SK-N-SH (cell line): ENCODE measurements at regions not wholly inside any gene's neighbourhood (a gene's known extent, or its start where the extent isn't known, plus 50 kb on each side); places are given as distances from the start of the nearest gene placed in this dataset.
"Not testable (repeated sequence)": the region's sequence is repeated elsewhere in the genome, so short reads cannot be mapped to it uniquely, and the experiment has no call there.

Source experiments
- CTCF ChIA-PET: fragments of 300-600, 350-600 bp; formaldehyde crosslinking; extraction: SDS; loops from one replicate; lab custom pipeline; 2021; lab: Yijun Ruan, JAX
- POLR2A ChIA-PET: fragments of 350-600 bp; sonication (Branson Sonifier 250); formaldehyde crosslinking; extraction: SDS; loops from one replicate; lab custom pipeline; 2020; ENCODE audit warnings: antibody characterized with exemption, inconsistent platforms; lab: Yijun Ruan, JAX
- DNase-seq: peaks from one replicate; pipeline ENCODE4 v3.0.0; 2012
- H2AFZ ChIP-seq: fragments of 200-600 bp; sonication (generic); 2 replicates; pipeline ENCODE4 v1.8.1; 2016; ENCODE audit warnings: antibody characterized with exemption, mild to moderate bottlenecking, low read depth
- H3F3A ChIP-seq: fragments of 200-600 bp; sonication (generic); replicated peaks from 2 replicates; pipeline ENCODE3; 2016; ENCODE audit warnings: antibody characterized with exemption, mild to moderate bottlenecking; ENCODE audit not compliant: insufficient read depth
- H3K27ac ChIP-seq, 2 experiments: fragments of 200-500 bp in 1 of 2; fragments of 200-600 bp in 1 of 2; sonication (Bioruptor generic) in 1 of 2; sonication (generic), shearing (Covaris generic) in 1 of 2; 2 replicates each; pipeline versions ENCODE4 v1.5.1 to v1.6.1; 2014 to 2016; ENCODE audit warnings: low read depth in 2 of 2, inconsistent platforms in 1 of 2, low read length in 1 of 2, mild to moderate bottlenecking in 1 of 2, mixed read lengths in 1 of 2
- H3K27me3 ChIP-seq: fragments of 200-600 bp; sonication (generic), shearing (Covaris generic); 2 replicates; pipeline ENCODE4 v1.6.1; 2016; ENCODE audit warnings: mixed run types; ENCODE audit not compliant: insufficient read depth
- H3K36me3 ChIP-seq, 2 experiments: fragments of 200-500 bp in 1 of 2; fragments of 200-600 bp in 1 of 2; sonication (Bioruptor generic) in 1 of 2; sonication (generic) in 1 of 2; replicated peaks in 1 of 2; 2 replicates each; pipeline versions ENCODE3 to v1.5.1; 2014 to 2016; ENCODE audit warnings: low read length in 1 of 2, mild to moderate bottlenecking in 1 of 2; ENCODE audit not compliant: insufficient read depth in 2 of 2, control insufficient read depth in 1 of 2
- H3K4me1 ChIP-seq, 2 experiments: fragments of 200-500 bp in 1 of 2; fragments of 200-600 bp in 1 of 2; sonication (Bioruptor generic) in 1 of 2; sonication (generic), shearing (Covaris generic) in 1 of 2; 2 replicates each; pipeline versions ENCODE4 v1.5.1 to v1.6.1; 2014 to 2016; ENCODE audit warnings: low read depth in 1 of 2, low read length in 1 of 2, mixed run types in 1 of 2; ENCODE audit not compliant: insufficient read depth in 2 of 2, control insufficient read depth in 1 of 2
- H3K4me2 ChIP-seq: fragments of 200-600 bp; sonication (generic), shearing (Covaris generic); 2 replicates; pipeline ENCODE4 v1.6.1; 2017; ENCODE audit warnings: mixed run types
- H3K4me3 ChIP-seq, 2 experiments: fragments of 200-500 bp in 1 of 2; fragments of 200-600 bp in 1 of 2; sonication (Bioruptor generic) in 1 of 2; sonication (generic), shearing (Covaris generic) in 1 of 2; 2 replicates each; pipeline versions ENCODE4 v1.5.1 to v1.8.1; 2014 to 2016; ENCODE audit warnings: low read depth in 2 of 2, inconsistent platforms in 1 of 2, low read length in 1 of 2, mild to moderate bottlenecking in 1 of 2, mixed read lengths in 1 of 2, moderate library complexity in 1 of 2
- H3K79me2 ChIP-seq: fragments of 200-600 bp; sonication (generic); 2 replicates; pipeline ENCODE4 v1.8.1; 2017; ENCODE audit warnings: mild to moderate bottlenecking; ENCODE audit not compliant: insufficient read depth
- H3K9ac ChIP-seq: fragments of 200-600 bp; sonication (generic); 2 replicates; pipeline ENCODE4 v1.6.1; 2017; ENCODE audit warnings: mixed run types
- H3K9me2 ChIP-seq: fragments of 200-600 bp; sonication (generic); 2 replicates; pipeline ENCODE4 v1.6.1; 2017; ENCODE audit warnings: mixed run types
- H3K9me3 ChIP-seq: fragments of 200-600 bp; sonication (generic); 2 replicates; pipeline ENCODE4 v1.6.1; 2017; ENCODE audit warnings: mixed run types, mild to moderate bottlenecking, moderate library complexity
- H4K20me1 ChIP-seq: fragments of 200-600 bp; sonication (generic); 2 replicates; pipeline ENCODE4 v1.6.1; 2017; ENCODE audit warnings: mild to moderate bottlenecking, mixed run types; ENCODE audit not compliant: insufficient read depth
- EZH2phosphoT487 ChIP-seq: fragments of 200-600 bp; sonication (generic); IDR thresholded peaks from 2 replicates; pipeline ENCODE4 v1.6.1; 2017; ENCODE audit warnings: low read depth, mixed run types, mild to moderate bottlenecking, antibody characterized with exemption, moderate library complexity, borderline replicate concordance
- FOSL2 ChIP-seq: IDR thresholded peaks from 2 replicates; pipeline ENCODE4 v1.4.0; 2012; ENCODE audit warnings: low read depth, mild to moderate bottlenecking, moderate library complexity, borderline replicate concordance
- FOXJ3 ChIP-seq: sonication (generic); formaldehyde crosslinking; IDR thresholded peaks from 2 replicates; pipeline ENCODE4 v1.5.1; 2020; ENCODE audit warnings: mild to moderate bottlenecking, missing genetic modification reagents
- FOXM1 ChIP-seq: IDR thresholded peaks from 2 replicates; pipeline ENCODE4 v1.4.0; 2012; ENCODE audit warnings: low read depth, mild to moderate bottlenecking
- GABPA ChIP-seq: IDR thresholded peaks from 2 replicates; pipeline ENCODE4 v1.4.0; 2012; ENCODE audit warnings: low read depth, mild to moderate bottlenecking
- GATA2 ChIP-seq: sonication (generic); formaldehyde crosslinking; IDR thresholded peaks from 2 replicates; pipeline ENCODE4 v1.5.0; 2020; ENCODE audit warnings: mild to moderate bottlenecking, missing genetic modification reagents
- IRF3 ChIP-seq: fragments of 150-350 bp; IDR thresholded peaks from 2 replicates; pipeline ENCODE4 v1.6.1; 2016; ENCODE audit warnings: mild to moderate bottlenecking, low read depth, low read length
- MAX ChIP-seq: IDR thresholded peaks from 2 replicates; pipeline ENCODE4 v1.4.0; 2012; ENCODE audit warnings: low read depth
- MEF2A ChIP-seq: IDR thresholded peaks from 2 replicates; pipeline ENCODE4 v1.4.0; 2012; ENCODE audit warnings: low read depth, borderline replicate concordance
- MXI1 ChIP-seq: IDR thresholded peaks from 2 replicates; pipeline ENCODE4 v1.6.1; 2012; ENCODE audit warnings: mild to moderate bottlenecking, low read depth, low read length, improper control_type of control experiment
- RCOR1 ChIP-seq: fragments of 150-350 bp; IDR thresholded peaks from 2 replicates; pipeline ENCODE4 v1.6.1; 2017; ENCODE audit warnings: antibody characterized with exemption, low read length
- TAF1 ChIP-seq: IDR thresholded peaks from 2 replicates; pipeline ENCODE4 v1.6.1; 2012; ENCODE audit warnings: low read depth, mild to moderate bottlenecking, low read length, moderate library complexity, borderline replicate concordance
- TCF12 ChIP-seq: IDR thresholded peaks from 2 replicates; pipeline ENCODE4 v1.4.0; 2012
- USF1 ChIP-seq: IDR thresholded peaks from 2 replicates; pipeline ENCODE4 v1.4.0; 2012; ENCODE audit warnings: low read depth, borderline replicate concordance
- USF2 ChIP-seq: fragments of 150-350 bp; IDR thresholded peaks from 2 replicates; pipeline ENCODE4 v1.6.1; 2017; ENCODE audit warnings: antibody characterized with exemption, low read length, low read depth, borderline replicate concordance
- whole genome bisulfite sequencing: methylation state at CpG from one replicate; pipeline ENCODE4 v1.1.6; 2017; ENCODE audit warnings: low lambda C conversion rate; 5-methylcytosine and 5-hydroxymethylcytosine counted together

DNA sequence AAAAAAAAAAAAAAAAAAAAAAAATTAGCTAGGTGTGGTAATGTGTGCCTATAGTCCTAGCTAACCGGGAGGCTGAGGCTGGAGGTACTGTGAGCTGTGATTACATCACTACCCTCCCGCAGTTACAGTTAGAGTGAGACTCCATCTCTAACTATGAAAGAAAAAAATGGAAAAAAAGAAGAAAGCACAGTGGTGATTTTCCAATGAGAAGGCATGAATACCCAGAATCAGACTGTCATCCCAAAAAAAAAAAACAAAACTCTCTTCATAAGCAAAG, 269.9 kb upstream of the MKLN1 start:
- H3K4me2 ChIP-seq, result no peak overlapping the region
- peaks cover 42% of the 10 kb centered on the region for H3K79me2 ChIP-seq
- CTCF ChIA-PET, result interaction anchor here (1.0 to 10.9 kb wide), 4 partner anchors 11 to 79 kb away, joined by 3 to 74 read pairs (median 38); no protein-coding TSS in a partner anchor
- no peak overlapping the region for H3K27ac ChIP-seq
- peaks cover 0 to 17% of the 10 kb centered on the region in 2 experiments for H3K36me3 ChIP-seq
- peaks cover 7% of the 10 kb centered on the region; the same call in 1 of the 2 replicates for H4K20me1 ChIP-seq
- DNase-seq, result no peak
- no peaks in the 10 kb centered on the region; a peak in 1 of 4 replicates for H3K4me1 ChIP-seq
- 0 out of 2 replicates have a peak, but pooled peaks cover 2% of the 10 kb centered on the region for H3K9me3 ChIP-seq
- peaks cover 2% of the 10 kb centered on the region for H3F3A ChIP-seq
- no peak overlapping the region for H3K4me3 ChIP-seq
- H3K9me2 ChIP-seq, result peaks cover 2% of the 10 kb centered on the region; the same call in 1 of the 2 replicates
- no peaks in the 10 kb centered on the region for H3K27me3 ChIP-seq
- TF ChIP-seq RCOR1 (no peak), USF1 (no peak), MEF2A (no peak), IRF3 (no peak), EZH2phosphoT487 (no peak), TAF1 (no peak), TCF12 (no peak), GATA2 (CRISPR knock-in tag) (no peak), FOXM1 (no peak), MXI1 (no peak), MAX (no peak), FOSL2 (no peak), USF2 (no peak), GABPA (no peak), FOXJ3 (CRISPR knock-in tag) (no peak)
- WGBS, result 40% methylated on average over 2 of the region's 2 CpGs
- no peak overlapping the region for H3K9ac ChIP-seq
- no peak overlapping the region for H2AFZ ChIP-seq
- POLR2A ChIA-PET, result no interaction called here

GRCh38 chr7:131058561-131059288, 269.0 kb upstream of the MKLN1 start:
- H3K9ac ChIP-seq, H3K27me3 ChIP-seq, H3K27ac ChIP-seq, DNase-seq, H3K9me2 ChIP-seq, H3K9me3 ChIP-seq, H3K4me1 ChIP-seq, H3K4me2 ChIP-seq, H3K4me3 ChIP-seq, POLR2A ChIA-PET, H3F3A ChIP-seq, H2AFZ ChIP-seq: not testable (repeated sequence)
- H3K79me2 ChIP-seq, result peaks cover 50% of the 10 kb centered on the region
- H3K36me3 ChIP-seq, result peaks cover 0 to 20% of the 10 kb centered on the region in 2 experiments
- peaks cover 12% of the 10 kb centered on the region; the same call in 1 of the 2 replicates for H4K20me1 ChIP-seq
- 86% methylated on average over 8 of the region's 36 CpGs for WGBS
- CTCF ChIA-PET, result interaction anchor here (0.6 to 10.9 kb wide), 5 partner anchors 10 to 176 kb away, joined by 3 to 74 read pairs (median 8); no protein-coding TSS in a partner anchor

- H3K27me3 ChIP-seq, H3K4me2 ChIP-seq, POLR2A ChIA-PET, H3K9me2 ChIP-seq, H3F3A ChIP-seq, H3K9ac ChIP-seq, H3K27ac ChIP-seq, H3K9me3 ChIP-seq, H3K4me3 ChIP-seq, H3K4me1 ChIP-seq, H2AFZ ChIP-seq, DNase-seq: not testable (repeated sequence)
- Histone ChIP-seq H3K36me3 (peaks cover under 1 to 24% of the 10 kb centered on the region in 2 experiments), H3K79me2 (peaks cover 53% of the 10 kb centered on the region), H4K20me1 (peaks cover 12% of the 10 kb centered on the region; the same call in 1 of the 2 replicates)
- CTCF ChIA-PET, result interaction anchor here (1.7 to 10.9 kb wide), 4 partner anchors 10 to 163 kb away, joined by 6 to 74 read pairs (median 38); no protein-coding TSS in a partner anchor
- 96% methylated on average over 4 of the region's 4 CpGs for WGBS
Observed at GRCh38 chr7:131059401-131059800, 268.3 kb upstream of the MKLN1 start.
